OCI-LY3 (cell line): ENCODE measurements at regions not wholly inside any gene's neighbourhood (a gene's known extent, or its start where the extent isn't known, plus 50 kb on each side); places are given as distances from the start of the nearest gene placed in this dataset.

Experiments
- CTCF ChIP-seq: fragments of 200-600, 300-600 bp; sonication (generic); IDR thresholded peaks from 2 replicates; pipeline ENCODE4 v1.5.1; 2014; ENCODE audit warnings: antibody characterized with exemption, low read length, low read depth
- EZH2phosphoT487 ChIP-seq: fragments of 200-600 bp; shearing (Covaris generic); IDR thresholded peaks from 2 replicates; pipeline ENCODE4 v1.6.1; 2018; ENCODE audit warnings: antibody characterized with exemption, mixed run types, low read depth

- TF ChIP-seq CTCF, result no peak
- TF ChIP-seq EZH2phosphoT487, result no peak
Measured at GRCh38 chr12:78672033-78672432, 192.5 kb upstream of the SYT1 start.
